ENCODE measurements at regions not wholly inside any gene's neighbourhood (a gene's known extent, or its start where the extent isn't known, plus 50 kb on each side); places are given as distances from the start of the nearest gene placed in this dataset.
"Not testable (repeated sequence)": the region's sequence is repeated elsewhere in the genome, so short reads cannot be mapped to it uniquely, and the experiment has no call there.

DNA sequence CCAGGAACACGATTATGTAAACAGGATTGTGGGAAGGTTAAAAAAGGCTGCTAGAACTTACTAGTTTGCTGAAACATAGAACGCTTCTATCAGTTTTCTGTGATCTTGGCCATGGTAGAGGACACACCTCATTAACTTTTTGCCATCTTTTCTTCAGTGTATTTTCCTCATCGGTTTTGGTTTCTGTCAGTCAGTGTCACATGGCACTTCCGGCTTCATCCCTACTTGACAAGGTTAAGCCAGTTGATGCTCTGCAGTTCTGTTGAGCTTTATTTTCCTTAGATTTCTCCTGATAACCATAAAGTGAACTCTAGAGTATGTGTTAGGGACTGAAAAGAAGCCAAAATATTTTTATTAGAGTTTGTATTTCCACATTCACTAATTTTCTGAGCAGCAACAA lies 147.5 kb downstream of the NDFIP2 start:
- Histone ChIP-seq H3K36me3 (ENCODE audit: control insufficient read depth, low read depth, low read length) (no peaks in the 10 kb centered on the region), H3K4me3 (ENCODE audit: low read length) (no peak overlapping the region), H3K27me3 (ENCODE audit: control insufficient read depth, insufficient read depth, low read length) (no peaks in the 10 kb centered on the region), H3K9me3 (ENCODE audit: control insufficient read depth, low read depth, low read length) (no peaks in the 10 kb centered on the region), H3K4me1 (ENCODE audit: control insufficient read depth, low read depth, low read length) (no peaks in the 10 kb centered on the region), H3K9ac (ENCODE audit: low read length) (no peak overlapping the region), H3K27ac (ENCODE audit: low read length) (no peak overlapping the region)

- Histone ChIP-seq H3K4me1 (ENCODE audit: control insufficient read depth, low read depth, low read length) (no peaks in the 10 kb centered on the region), H3K36me3 (ENCODE audit: control insufficient read depth, low read depth, low read length) (no peaks in the 10 kb centered on the region), H3K27ac (ENCODE audit: low read length) (no peak overlapping the region), H3K4me3 (ENCODE audit: low read length) (no peak overlapping the region), H3K27me3 (ENCODE audit: control insufficient read depth, insufficient read depth, low read length) (no peaks in the 10 kb centered on the region), H3K9me3 (ENCODE audit: control insufficient read depth, low read depth, low read length) (no peaks in the 10 kb centered on the region), H3K9ac (ENCODE audit: low read length) (no peak overlapping the region)
These were observed 146.0 kb downstream of the NDFIP2 start for GRCh38 chr13:79626924-79627323.

DNA sequence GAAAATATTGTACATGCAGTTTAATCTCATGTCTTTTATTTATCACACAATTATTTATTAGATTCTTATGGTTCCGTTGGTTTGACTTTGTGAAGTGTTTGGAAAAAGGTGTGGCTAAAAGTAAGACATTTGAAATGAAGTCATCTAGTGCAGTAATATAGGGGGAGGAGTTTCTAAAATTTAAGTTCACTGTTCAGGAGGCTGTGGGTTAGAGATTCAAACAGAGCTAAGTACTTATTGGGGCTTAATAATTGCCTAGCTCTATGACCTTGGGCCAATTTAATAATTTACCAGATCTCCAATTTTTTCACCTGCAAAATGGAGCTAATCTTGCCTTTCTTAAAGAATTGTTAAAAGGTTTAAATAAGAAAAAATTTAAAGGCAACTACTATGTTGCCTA lies 144.6 kb downstream of the NDFIP2 start:
- Histone ChIP-seq H3K27ac (ENCODE audit: low read length) (no peak overlapping the region), H3K9ac (ENCODE audit: low read length) (no peak overlapping the region), H3K36me3 (ENCODE audit: control insufficient read depth, low read depth, low read length) (no peaks in the 10 kb centered on the region), H3K27me3 (ENCODE audit: control insufficient read depth, insufficient read depth, low read length) (no peaks in the 10 kb centered on the region), H3K4me1 (ENCODE audit: control insufficient read depth, low read depth, low read length) (no peaks in the 10 kb centered on the region), H3K4me3 (ENCODE audit: low read length) (no peak overlapping the region), H3K9me3 (ENCODE audit: control insufficient read depth, low read depth, low read length) (no peaks in the 10 kb centered on the region)

GRCh38 chr13:79621902-79622301 lies 140.9 kb downstream of the NDFIP2 start:
- H3K9ac ChIP-seq (ENCODE audit: low read length), result no peak overlapping the region
- H3K27ac ChIP-seq (ENCODE audit: low read length), result no peak overlapping the region
- no peak overlapping the region for H3K4me3 ChIP-seq (ENCODE audit: low read length)
- no peaks in the 10 kb centered on the region for H3K36me3 ChIP-seq (ENCODE audit: control insufficient read depth, low read depth, low read length)
- no peaks in the 10 kb centered on the region for H3K9me3 ChIP-seq (ENCODE audit: control insufficient read depth, low read depth, low read length)
- no peaks in the 10 kb centered on the region for H3K4me1 ChIP-seq (ENCODE audit: control insufficient read depth, low read depth, low read length)
- no peaks in the 10 kb centered on the region for H3K27me3 ChIP-seq (ENCODE audit: control insufficient read depth, insufficient read depth, low read length)

DNA sequence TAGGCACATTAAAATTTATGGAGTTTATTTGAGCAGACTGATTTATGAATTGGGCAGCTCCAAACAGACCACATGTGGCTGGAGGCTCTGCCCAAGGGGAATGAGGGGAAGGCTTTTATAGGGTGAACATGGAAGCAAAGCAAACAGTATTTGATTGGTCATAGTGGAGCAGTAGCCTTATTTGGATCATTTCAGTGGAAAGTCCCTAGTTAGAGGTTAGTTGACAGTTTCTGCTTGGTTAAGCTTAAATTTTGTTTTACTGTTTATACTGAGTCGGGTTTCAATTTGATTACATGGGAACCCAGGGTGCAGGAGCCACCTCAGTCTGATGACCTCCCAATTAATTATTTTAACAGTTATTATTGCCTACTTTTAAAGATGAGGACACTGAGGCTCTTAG lies 140.5 kb downstream of the NDFIP2 start:
- H3K9me3 ChIP-seq (ENCODE audit: control insufficient read depth, low read depth, low read length), result no peaks in the 10 kb centered on the region
- H3K9ac ChIP-seq (ENCODE audit: low read length), result no peak overlapping the region
- H3K27me3 ChIP-seq (ENCODE audit: control insufficient read depth, insufficient read depth, low read length), result no peaks in the 10 kb centered on the region
- H3K36me3 ChIP-seq (ENCODE audit: control insufficient read depth, low read depth, low read length), result no peaks in the 10 kb centered on the region
- H3K27ac ChIP-seq (ENCODE audit: low read length), result no peak overlapping the region
- H3K4me3 ChIP-seq (ENCODE audit: low read length), result no peak overlapping the region
- H3K4me1 ChIP-seq (ENCODE audit: control insufficient read depth, low read depth, low read length), result no peaks in the 10 kb centered on the region

DNA sequence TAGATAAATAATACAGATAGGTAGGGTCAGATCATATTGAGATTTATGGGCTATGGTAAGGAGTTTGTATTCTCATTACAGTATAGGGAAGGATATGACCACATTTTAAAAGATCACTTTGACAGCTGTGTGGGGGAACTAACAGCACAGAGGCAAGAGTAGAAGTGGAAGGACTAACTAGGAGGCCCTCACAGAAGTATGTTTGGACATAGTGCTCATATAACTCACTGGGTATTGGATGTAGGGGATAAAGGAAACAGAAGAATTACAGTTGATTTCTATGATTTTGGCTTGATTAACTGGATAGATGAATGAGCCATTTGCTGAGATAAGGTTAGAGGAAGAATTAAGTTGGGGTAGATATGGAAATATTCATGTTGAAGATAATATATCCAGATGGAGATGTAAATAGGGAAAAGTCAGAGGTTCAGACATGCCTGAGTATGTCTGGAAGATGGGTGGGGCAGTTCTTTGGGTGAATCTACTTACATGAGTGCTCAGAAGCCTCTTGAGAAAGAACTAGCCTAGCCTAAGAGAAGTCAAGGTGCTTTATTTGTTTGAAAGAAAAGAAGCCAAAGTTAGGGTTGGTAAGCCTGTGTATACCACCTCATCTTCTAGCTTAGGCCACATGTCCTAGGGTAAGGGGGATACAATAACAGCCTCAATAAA lies 133.4 kb downstream of the NDFIP2 start:
- no peak overlapping the region for H3K4me3 ChIP-seq (ENCODE audit: low read length)
- no peaks in the 10 kb centered on the region for H3K36me3 ChIP-seq (ENCODE audit: control insufficient read depth, low read depth, low read length)
- no peaks in the 10 kb centered on the region for H3K4me1 ChIP-seq (ENCODE audit: control insufficient read depth, low read depth, low read length)
- no peak overlapping the region for H3K27ac ChIP-seq (ENCODE audit: low read length)
- no peaks in the 10 kb centered on the region for H3K9me3 ChIP-seq (ENCODE audit: control insufficient read depth, low read depth, low read length)
- no peak overlapping the region for H3K9ac ChIP-seq (ENCODE audit: low read length)
- no peaks in the 10 kb centered on the region for H3K27me3 ChIP-seq (ENCODE audit: control insufficient read depth, insufficient read depth, low read length)

DNA sequence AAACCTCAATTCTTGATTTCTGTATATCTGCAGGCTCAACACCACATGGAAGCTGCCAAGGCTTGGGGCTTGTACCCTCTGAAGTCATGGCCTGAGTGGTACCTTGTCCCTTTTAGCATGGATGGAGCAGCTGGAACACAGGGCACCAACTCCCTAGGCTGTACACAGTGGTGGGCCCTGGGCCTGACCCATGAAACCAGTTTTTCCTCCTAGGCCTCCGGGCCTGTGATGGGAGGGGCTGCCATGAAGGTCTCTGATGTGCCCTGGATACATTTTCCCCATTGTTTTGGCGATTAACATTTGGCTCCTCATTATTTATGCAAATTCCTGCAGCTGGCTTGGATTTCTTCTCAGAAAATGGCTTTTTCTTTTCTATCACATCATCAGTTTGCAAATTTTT lies 131.6 kb downstream of the NDFIP2 start:
- Histone ChIP-seq H3K4me3 (ENCODE audit: low read length) (no peak overlapping the region), H3K4me1 (ENCODE audit: control insufficient read depth, low read depth, low read length) (no peaks in the 10 kb centered on the region), H3K9me3 (ENCODE audit: control insufficient read depth, low read depth, low read length) (no peaks in the 10 kb centered on the region), H3K36me3 (ENCODE audit: control insufficient read depth, low read depth, low read length) (no peaks in the 10 kb centered on the region), H3K9ac (ENCODE audit: low read length) (no peak overlapping the region), H3K27me3 (ENCODE audit: control insufficient read depth, insufficient read depth, low read length) (no peaks in the 10 kb centered on the region), H3K27ac (ENCODE audit: low read length) (no peak overlapping the region)

- not testable (repeated sequence) for H3K9me3 ChIP-seq (ENCODE audit: control insufficient read depth, low read depth, low read length); H3K27me3 ChIP-seq (ENCODE audit: control insufficient read depth, insufficient read depth, low read length); H3K36me3 ChIP-seq (ENCODE audit: control insufficient read depth, low read depth, low read length); H3K4me3 ChIP-seq (ENCODE audit: low read length); H3K4me1 ChIP-seq (ENCODE audit: control insufficient read depth, low read depth, low read length); H3K27ac ChIP-seq (ENCODE audit: low read length); H3K9ac ChIP-seq (ENCODE audit: low read length)
These were observed 126.9 kb downstream of the NDFIP2 start for GRCh38 chr13:79607895-79608294.
